ENCODE measurements at regions not wholly inside any gene's neighbourhood (a gene's known extent, or its start where the extent isn't known, plus 50 kb on each side); places are given as distances from the start of the nearest gene placed in this dataset.
"Not testable (repeated sequence)": the region's sequence is repeated elsewhere in the genome, so short reads cannot be mapped to it uniquely, and the experiment has no call there.

DNA sequence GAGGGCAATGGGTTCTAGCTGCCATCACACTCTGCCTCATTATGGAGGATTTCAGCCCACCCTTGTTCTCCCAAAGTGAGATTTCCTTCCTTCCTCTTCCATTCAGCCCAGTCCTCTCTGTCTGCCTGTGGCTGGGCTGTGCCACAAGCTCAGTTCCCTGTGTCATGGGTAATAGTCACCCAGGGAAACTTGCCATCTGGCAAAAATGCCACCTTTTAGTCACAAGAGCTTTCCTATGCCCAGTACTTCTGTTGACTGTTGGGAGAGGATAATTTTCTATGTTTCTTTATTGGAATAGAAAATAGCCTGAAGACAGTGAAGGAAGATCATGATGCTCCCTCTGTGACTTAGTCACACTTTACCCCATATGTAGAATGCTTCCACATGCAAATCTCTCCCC, 71.4 kb downstream of the TLR4 start:
- DNase-seq (ENCODE audit: low read depth in 2 of 2), result no peak

DNA sequence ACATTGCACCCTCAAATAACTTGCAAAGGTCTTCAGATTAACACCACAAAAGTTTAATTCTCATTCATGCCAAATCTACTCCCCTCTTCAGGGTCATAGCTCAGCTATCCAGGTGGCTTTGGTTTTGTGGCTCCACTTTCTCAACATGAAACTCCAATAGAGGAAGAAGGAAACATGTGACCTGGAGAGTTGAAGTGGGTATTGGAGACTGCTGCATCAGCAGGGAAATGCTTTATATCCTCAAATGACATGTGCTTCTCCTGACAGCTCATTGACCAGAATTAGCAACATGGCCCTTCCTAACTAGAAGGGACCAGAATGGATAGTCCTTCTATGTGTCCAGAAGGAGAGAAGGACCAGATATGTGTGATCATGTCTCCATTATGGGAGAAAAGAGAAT, 73.6 kb downstream of the TLR4 start:
- DNase-seq (ENCODE audit: low read depth in 2 of 2), result no peak

DNA sequence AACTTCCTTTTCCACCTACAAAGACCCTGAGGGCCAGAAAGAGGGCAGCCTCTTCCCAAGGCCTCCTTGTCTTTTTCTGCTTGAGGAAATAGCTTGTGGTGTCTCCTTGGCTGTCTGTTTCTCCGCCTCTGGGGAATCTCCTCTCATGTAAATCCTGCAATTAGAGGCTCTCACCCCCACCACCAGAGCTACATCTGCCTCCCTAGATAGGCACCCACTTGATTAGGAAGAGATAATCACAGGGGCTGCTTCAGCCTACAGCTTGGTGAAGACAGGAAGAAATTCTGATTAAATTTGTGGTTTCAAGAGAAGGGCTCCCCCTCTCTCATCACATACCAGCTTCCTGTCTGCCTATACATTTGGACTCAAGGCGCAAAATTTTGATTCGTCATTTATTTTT, 75.6 kb downstream of the TLR4 start:
- no peak for DNase-seq (ENCODE audit: low read depth in 2 of 2)

DNA sequence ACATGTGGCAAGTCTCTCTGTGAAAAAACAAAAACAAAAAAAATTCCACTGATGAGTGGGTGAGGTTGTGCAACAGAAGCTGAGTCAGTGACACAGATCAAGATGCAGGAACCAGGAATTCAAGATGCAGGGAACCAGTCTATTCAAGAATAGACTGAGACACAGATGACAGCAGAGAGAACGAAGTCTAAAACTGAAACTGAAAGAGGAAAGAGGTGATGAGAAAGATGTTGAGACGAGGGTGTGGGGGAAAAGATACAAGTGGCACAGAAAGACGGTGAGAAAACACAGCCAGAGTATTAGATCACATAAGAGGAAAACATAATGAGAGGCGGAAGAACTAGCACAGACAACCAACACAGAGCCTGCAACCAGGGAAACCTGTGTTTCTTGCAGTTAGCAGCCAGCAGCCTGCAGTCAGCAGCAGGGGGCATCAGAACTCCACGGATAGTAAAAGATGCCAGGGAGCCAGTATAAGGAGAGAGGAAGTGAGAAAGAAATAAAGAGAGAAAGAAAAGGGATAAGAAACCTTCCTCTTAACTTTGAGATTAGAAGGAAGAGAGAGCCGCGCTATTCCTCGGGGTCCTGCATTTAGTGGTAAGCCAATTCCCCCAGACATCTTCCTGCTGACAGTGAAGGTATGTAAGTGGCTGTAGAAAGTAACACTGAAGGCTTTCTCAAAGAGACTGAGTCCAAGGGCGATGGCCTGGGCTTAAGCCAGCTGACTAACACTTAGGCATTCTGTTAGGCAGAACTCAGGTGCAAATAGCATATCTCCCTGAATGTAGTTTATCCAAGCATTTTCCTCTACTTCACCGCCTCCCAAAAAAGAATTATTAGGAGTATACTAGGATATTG, 79.0 kb downstream of the TLR4 start:
- DNase-seq (ENCODE audit: low read depth in 2 of 2), result peak in 1 of 2 experiments; percentile 34

DNA sequence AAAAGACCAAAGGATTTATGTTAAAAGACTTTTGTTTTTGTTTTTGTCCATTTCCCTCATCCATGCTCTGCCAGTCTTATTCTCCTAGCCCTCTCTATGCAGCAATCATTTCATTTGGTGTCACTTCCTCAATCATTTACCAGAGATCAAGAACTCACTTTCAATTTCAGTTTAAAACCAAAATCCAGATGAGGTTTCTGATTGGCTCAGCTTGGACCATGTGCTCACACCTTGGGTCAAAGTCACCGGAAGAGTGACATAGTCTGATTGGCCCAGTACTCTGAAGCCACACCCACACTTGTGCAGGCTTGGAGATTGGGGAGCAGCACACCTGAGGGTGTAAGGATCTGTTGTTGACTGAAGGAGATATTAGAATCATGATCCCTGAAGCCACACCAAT, 79.6 kb downstream of the TLR4 start:
- DNase-seq (ENCODE audit: low read depth in 2 of 2), result no peak

DNA sequence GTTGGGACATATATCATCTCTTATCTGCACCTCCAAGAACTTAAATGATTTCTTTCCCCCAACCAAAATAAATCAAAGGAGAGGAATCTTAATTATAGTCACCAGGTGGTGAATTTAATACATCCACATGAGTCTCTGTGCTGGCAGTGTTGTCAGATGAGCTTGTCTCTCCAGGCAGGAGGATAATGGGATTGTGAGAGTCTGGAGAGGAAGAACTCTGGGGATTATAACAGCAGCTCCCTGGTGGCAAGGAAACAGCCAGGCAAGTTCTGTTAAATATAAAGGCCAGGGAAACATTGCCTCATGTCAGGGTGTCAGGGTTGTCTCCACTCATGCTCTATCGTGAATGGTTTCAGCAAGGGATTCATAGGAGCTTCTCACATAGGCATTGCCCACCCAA, 80.8 kb downstream of the TLR4 start:
- DNase-seq (ENCODE audit: low read depth in 2 of 2), result no peak

DNA sequence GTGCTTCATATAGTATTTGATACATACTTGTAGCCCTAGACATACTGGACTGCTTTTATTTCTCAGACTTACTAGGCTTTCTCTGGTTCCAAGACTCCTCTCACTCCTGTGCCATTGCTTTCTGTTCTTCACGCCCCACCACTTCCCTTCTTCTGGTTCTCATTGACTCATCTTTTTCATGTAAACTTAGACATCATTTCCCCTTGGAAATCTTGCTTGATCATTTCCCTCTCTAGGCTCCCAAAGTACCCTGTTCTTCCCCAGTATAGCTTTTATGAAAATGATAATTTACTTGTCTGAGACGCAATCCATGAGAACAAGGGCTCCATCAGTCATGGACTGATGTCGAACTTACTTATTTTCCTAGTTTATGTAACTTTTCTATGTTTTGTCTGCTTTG, 83.5 kb downstream of the TLR4 start:
- DNase-seq (ENCODE audit: low read depth in 2 of 2), result no peak

DNA sequence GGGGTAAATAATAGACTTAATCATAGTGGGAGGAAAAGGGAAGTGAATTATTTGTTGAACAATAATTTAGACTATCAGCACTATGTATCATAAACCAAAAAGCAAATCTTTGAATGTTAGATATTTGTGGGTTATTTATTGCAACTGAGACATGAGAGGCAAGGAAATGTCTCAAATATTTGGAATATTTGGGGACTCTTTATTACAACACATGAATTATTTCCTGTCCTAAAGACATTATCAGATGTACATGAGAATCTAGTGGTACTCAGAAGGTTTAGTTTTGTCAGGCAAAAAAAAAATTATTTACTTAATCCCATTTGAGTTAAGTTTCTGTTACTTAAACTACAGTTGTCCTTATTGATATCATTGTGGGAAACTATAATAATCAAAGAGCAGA, 91.1 kb downstream of the TLR4 start:
- no peak for DNase-seq (ENCODE audit: low read depth in 2 of 2)

DNA sequence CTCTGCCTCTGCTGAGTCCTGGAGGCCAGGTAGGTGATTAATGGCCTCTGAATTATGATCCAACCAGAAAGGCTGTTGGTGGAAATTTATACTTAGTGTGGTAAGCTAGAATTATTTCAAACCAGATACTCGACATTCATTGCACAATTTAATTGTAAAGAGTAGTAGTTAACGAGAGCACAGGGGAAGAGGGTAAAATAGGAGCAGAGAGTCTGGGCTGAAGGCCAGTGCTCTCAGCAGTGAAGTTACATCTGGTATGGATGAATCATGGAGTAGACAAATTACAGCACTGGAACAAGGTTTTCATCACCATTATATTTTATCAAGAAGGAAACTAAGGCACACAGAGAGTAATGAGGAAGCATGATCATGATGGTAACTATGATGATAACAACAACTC, 92.5 kb downstream of the TLR4 start:
- DNase-seq (ENCODE audit: low read depth in 2 of 2), result peak in 1 of 2 experiments; percentile 3

DNA sequence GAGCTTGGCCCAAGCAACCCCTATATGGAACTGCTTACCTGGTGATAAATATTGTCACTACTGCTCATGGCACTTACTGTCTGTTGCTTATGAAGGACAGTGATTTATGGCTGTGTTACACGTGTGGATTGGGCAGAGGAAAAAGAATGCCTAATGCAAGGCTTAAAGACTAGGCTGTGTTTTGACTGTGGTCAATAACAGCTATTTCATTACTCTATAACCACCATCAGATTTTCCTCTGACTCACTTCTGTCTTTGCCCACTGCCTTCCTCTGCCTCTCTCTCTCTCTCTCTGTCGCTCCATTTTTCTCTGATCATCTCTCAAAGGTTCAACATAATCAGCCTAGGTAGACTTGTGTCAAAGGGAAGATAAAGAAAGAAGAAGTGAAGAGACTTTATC, 96.2 kb downstream of the TLR4 start:
- DNase-seq (ENCODE audit: low read depth in 2 of 2), result no peak

DNA sequence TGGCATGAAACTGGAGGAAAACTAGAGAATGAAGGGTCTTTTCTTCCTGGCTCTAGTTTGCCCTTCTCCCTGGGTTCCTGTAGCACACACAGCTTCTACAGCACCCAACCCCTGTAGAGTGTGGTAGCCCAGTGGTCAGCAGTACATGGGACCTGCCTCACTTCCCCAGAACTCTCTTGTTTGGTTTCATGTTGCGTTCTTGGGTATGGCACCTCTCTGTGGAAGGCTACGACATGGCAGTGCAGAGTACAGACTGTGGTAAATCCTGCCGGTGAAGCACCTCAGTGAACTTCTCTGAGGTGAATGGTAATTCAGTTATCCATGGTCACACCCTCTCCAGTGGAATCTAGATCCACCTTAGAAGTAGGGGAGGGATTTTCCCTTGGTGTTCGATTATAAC, 105.5 kb downstream of the TLR4 start:
- no peak for DNase-seq (ENCODE audit: low read depth in 2 of 2)

DNA sequence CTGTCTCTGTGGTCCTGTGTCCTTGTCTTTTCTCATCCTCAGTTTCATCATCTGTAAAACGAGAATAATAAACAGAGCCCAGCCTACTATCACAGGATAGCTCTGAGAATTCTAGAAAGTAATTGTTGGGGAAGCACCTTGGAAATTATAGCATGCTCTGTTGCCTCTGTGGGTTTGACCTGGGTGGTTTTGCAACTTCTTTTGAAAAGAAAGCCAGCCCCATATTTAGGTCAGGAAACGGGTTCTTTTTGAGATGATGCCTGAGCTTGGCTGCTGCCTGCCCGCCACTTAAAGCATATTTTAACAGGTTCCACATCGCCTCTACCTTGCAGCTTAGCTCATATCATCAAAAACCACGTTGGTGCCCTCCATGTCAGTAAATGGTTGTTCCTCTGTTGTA, 111.1 kb downstream of the TLR4 start:
- no peak for DNase-seq (ENCODE audit: low read depth in 2 of 2)

DNA sequence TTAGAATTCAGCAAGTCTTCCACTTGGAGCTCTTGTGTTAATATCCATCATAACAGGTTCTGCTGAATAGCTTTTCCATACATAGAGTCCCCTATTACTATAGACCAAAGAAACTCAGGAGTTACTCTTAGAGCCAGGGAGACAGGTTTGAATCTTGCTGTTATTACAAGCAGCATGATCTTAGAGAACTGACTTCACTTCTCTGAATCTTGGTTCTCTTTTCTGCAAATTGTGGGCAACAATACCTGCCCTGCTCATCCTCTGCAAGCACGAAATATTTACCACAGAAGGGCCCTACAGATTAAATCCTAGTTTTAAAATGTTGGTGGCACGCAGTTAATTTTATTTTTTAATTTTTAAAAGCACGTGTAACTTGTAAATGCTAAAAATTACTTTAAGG, 111.7 kb downstream of the TLR4 start:
- DNase-seq (ENCODE audit: low read depth in 2 of 2), result no peak

DNA sequence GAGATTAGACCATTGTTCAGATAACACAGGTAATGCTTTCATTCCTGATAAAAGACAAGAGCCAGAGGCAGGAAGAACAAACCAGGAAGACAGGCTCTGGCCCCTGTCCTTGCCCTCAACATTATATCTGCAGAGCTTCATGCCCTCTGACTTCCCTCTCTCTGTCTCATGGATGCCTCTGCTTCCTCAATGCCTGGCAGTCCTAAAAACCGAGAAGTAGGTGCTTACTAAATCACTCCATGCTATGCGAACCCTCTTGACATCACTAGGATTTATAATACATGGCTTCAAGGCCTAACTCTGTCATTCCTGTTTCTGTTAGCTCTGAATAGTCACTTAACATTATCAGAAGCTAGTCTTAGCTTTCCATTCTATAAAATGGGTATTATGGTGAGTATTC, 117.8 kb downstream of the TLR4 start:
- no peak for DNase-seq (ENCODE audit: low read depth in 2 of 2)

DNA sequence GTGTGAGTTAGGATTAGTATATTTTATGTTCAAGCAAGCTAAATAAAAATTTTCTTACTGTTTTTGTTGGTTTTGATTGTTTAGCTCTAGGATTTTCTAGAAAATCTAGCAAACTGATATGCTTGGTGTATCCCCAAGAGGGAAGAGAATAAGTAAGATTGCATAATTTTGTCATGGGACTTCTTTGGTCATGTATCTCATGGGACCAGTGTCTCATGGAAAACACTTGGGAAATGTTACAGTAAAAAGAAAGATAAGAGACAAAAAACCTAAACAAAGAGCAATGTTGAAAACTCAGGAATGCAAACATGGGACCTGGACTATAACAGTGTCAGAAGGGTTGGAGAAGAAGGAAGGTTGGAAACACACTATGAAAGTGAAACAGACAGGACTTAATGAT, 119.4 kb downstream of the TLR4 start:
- no peak for DNase-seq (ENCODE audit: low read depth in 2 of 2)

DNA sequence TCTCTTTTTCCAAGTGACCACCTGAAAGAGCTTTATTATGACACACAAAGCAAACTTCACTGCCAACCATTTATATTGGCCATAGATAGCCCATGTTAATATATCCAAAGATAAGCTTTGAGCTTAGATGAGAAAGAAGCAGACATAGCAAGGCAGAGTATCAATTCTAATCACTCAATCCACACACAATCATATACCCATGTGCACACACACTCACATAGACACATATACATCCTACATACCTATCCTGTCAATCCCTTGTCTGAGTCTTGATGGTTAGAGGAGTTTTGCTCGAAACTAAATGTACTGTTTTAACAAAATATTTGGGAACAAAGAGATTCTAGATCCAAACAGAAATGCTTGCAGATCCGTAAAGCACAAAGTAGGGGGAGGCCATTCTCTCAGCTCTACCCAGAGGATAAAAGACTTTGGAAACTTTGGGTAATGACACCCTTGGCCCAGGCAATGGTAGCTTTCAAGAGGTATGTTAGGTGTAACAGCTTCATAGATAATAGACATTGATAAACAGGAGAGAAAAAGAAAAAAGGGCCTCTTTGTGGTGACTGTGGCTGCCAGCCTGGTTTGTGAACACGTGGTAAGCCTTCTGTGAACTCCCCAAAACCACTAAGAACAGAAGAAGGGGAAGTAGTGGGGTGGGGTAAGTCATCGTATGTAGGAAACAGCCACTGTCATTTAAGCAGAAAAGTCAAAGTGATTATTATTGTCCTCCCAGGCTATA, 121.6 kb downstream of the TLR4 start:
- no peak for DNase-seq (ENCODE audit: low read depth in 2 of 2)

DNA sequence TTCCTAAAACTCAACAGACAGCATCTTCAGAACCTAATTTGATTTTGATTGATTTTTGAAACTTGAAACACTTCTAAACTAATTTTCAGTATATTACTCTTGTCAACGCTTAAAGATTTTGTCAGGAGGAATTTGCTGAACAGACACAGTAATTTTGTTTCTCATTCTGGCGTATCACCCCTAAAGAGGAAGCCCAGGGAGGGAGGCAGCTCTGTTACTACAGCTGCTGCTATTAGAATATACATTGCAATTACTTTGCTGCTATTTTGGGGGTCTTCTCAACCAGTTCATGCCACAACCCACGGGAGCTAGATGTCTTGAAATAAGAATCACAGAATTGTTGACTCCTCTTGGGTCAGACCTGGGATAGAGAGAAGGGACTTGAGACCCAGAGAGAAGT, 122.6 kb downstream of the TLR4 start:
- no peak for DNase-seq (ENCODE audit: low read depth in 2 of 2)

DNA sequence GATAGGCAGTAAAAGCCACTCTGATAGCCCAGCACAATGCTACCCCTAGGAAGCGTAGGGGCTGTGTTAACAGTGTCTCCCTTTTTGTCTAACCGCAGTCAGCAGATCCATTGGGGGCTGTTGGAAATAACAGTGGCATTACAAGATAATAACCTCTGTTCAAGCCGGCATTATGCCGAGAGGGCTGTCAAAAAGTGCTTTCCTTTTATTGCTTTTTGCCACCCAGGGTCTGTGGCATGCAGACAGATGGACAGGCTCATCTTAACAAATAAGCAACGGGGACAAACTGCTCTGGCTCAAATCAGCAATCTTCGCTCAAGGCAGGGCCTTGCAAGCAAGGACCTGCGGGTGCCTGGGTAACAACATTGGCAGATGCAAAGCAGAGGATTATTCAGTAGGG, 123.3 kb downstream of the TLR4 start:
- DNase-seq (ENCODE audit: low read depth in 2 of 2), result no peak

DNA sequence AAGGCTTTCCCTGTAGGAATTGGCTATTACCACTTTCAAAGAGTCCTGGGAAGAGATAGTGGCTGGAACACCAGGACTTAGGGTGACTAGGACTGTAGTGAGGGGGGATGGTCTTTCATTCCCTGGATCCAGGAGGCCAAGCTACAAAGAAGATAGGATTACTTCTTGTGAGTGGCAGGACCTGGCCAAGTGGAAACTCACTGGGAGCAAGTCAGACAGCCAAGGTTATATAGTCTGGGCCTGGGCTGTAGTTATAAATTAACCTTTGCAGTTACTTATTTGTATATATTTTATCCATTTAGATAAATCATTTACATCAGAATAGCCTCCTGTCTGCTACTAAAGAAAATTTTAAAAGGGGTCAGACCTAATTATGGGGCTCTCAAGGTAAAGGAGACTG, 124.3 kb downstream of the TLR4 start:
- DNase-seq (ENCODE audit: low read depth in 2 of 2), result no peak

DNA sequence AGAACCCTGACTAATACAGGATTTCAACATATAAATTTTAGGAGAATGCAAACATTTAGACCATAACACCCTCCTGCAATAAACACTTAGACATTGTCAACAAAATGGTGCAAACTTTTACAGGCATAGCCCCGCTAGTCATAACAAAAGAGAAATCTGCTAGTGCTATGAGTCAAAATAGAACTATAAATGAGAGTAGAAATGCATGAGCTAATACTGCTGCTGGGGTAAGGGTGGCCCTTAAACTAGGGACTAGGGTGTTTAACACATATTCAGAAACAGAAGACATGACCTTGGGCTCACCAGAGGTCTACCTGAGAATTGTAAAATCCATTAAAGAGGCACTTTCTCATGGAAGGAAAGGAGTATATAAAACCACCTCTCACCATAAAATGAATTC, 131.6 kb downstream of the TLR4 start:
- DNase-seq (ENCODE audit: low read depth in 2 of 2), result no peak

DNA sequence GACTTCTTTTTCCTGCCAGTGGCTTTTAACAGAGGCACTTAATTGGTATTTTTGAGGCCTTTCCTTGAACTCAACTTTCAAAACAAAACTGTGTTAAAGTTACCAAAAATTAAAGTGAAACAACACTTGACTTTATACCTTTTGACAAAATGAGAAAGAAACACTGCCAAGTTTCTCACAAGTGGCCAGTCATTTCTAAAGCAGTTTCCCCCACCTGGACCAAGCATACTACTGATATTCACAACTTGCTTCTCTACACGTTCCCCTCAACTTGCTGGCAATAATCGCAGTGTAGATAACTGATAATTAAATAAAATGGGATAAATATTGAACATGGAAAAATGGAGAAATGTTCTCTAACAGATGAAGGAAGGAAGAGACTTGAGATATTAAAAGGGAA, 135.7 kb downstream of the TLR4 start:
- DNase-seq (ENCODE audit: low read depth in 2 of 2), result no peak

DNA sequence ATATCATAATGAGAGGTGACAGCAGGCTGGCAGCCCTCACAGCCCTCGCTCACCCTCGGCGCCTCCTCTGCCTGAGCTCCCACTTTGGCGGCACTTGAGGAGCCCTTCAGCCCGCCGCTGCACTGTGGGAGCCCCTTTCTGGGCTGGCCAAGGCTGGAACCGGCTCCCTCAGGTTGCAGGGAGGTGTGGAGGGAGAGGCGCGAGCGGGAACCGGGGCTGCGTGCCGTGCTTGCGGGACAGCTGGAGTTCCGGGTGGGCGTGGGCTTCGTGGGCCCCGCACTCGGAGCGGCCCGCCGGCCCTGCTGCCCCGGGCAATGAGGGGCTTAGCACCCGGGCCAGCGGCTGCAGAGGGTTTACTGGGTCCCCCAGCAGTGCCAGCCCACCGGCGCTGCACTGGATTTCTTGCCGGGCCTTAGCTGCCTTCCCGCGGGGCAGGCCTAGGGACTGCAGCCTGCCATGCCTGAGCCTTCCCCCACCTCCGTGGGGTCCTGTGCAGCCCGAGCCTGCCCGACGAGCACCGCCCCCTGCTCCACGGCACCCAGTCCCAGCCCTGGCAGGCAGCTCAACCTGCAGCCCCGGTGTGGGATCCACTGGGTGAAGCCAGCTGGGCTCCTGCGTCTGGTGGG, 147.7 kb downstream of the TLR4 start:
- not testable (repeated sequence) for DNase-seq (ENCODE audit: low read depth in 2 of 2)

DNA sequence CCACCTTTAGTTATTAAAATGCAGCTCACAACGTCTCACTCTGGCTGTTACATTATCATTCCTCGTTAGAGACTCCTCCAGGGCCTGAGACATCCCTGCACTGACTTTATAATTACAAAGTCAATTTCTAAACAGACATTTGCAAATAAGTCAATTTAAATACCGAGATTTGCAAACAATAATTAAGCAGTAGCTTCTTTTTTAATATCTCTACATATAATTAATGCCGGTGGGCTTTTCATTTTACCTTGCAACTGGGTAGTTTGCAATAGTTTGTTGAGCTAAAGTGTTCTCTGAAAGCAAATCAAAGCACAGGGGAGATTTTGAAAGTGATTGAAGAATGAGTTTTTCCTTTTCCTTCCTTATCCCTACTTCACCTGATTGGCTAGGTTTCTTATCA, 154.4 kb downstream of the TLR4 start:
- DNase-seq (ENCODE audit: low read depth in 2 of 2), result no peak
